DMS53 (cell line): ENCODE measurements at regions not wholly inside any gene's neighbourhood (a gene's known extent, or its start where the extent isn't known, plus 50 kb on each side); places are given as distances from the start of the nearest gene placed in this dataset.
"Not testable (repeated sequence)": the region's sequence is repeated elsewhere in the genome, so short reads cannot be mapped to it uniquely, and the experiment has no call there.

Source experiments
- DNase-seq: peaks from one replicate; lab custom pipeline; 2025; lab: John Stamatoyannopoulos, UW

GRCh38 chr6:119799596-119800509, 450.3 kb upstream of the MAN1A1 start:
- DNase-seq = no peak

GRCh38 chr6:119791736-119792135, 442.2 kb upstream of the MAN1A1 start:
- peak; percentile 1 for DNase-seq

- DNase-seq = peak; percentile 18
Measured at GRCh38 chr6:119781365-119781764, 431.8 kb upstream of the MAN1A1 start.

- no peak for DNase-seq
Measured at GRCh38 chr6:119768201-119768600, 418.6 kb upstream of the MAN1A1 start.

GRCh38 chr6:119764927-119765681, 415.5 kb upstream of the MAN1A1 start:
- DNase-seq = no peak

- no peak for DNase-seq
Measured at GRCh38 chr6:119760046-119760445, 410.5 kb upstream of the MAN1A1 start.

GRCh38 chr6:119758385-119758784, 408.8 kb upstream of the MAN1A1 start:
- no peak for DNase-seq

GRCh38 chr6:119757467-119757866, 407.9 kb upstream of the MAN1A1 start:
- DNase-seq = no peak

- DNase-seq = no peak
Measured at GRCh38 chr6:119749335-119749734, 399.8 kb upstream of the MAN1A1 start.

GRCh38 chr6:119748535-119748934, 399.0 kb upstream of the MAN1A1 start:
- not testable (repeated sequence) for DNase-seq

- DNase-seq = peak; percentile 72
Measured at GRCh38 chr6:119742188-119742803, 392.7 kb upstream of the MAN1A1 start.

GRCh38 chr6:119739769-119740168, 390.2 kb upstream of the MAN1A1 start:
- no peak for DNase-seq

GRCh38 chr6:119738425-119738824, 388.9 kb upstream of the MAN1A1 start:
- DNase-seq = no peak

GRCh38 chr6:119736296-119737021, 386.9 kb upstream of the MAN1A1 start:
- peak; percentile 2 for DNase-seq

- no peak for DNase-seq
Measured at GRCh38 chr6:119735530-119735929, 386.0 kb upstream of the MAN1A1 start.

- DNase-seq = no peak
Measured at GRCh38 chr6:119734227-119734626, 384.7 kb upstream of the MAN1A1 start.

GRCh38 chr6:119728935-119729334, 379.4 kb upstream of the MAN1A1 start:
- peak; percentile 30 for DNase-seq

- DNase-seq = peak; percentile 53
Measured at GRCh38 chr6:119728220-119728750, 378.7 kb upstream of the MAN1A1 start.

- peak; percentile 63 for DNase-seq
Measured at GRCh38 chr6:119727504-119728219, 378.1 kb upstream of the MAN1A1 start.

- DNase-seq = peak; percentile 38
Measured at GRCh38 chr6:119726912-119727311, 377.4 kb upstream of the MAN1A1 start.

- DNase-seq = no peak
Measured at GRCh38 chr6:119726086-119726485, 376.5 kb upstream of the MAN1A1 start.
